Thyroid gland (tissue), 4 donors: ENCODE measurements at regions not wholly inside any gene's neighbourhood (a gene's known extent, or its start where the extent isn't known, plus 50 kb on each side); places are given as distances from the start of the nearest gene placed in this dataset.

Experiments used
- POLR2A ChIP-seq, 2 donors: fragments of 450-650 bp; IDR thresholded peaks; one replicate each; pipeline ENCODE4 v1.6.1; 2017; ENCODE audit warnings: antibody characterized with exemption in 2 of 2, mild to moderate bottlenecking in 2 of 2, moderate library complexity in 1 of 2
- TF ChIP-seq, protein P1 (sequence below), 6 experiments: fragments of 200-600 bp in 3 of 6; fragments of 450-650 bp in 3 of 6; sonication (generic) in 3 of 6; IDR thresholded peaks; one replicate each; pipeline ENCODE4 v1.5.1; 2016 to 2019; ENCODE audit warnings: antibody characterized with exemption in 6 of 6, mild to moderate bottlenecking in 2 of 6, inconsistent platforms in 1 of 6, moderate library complexity in 1 of 6

DNA sequence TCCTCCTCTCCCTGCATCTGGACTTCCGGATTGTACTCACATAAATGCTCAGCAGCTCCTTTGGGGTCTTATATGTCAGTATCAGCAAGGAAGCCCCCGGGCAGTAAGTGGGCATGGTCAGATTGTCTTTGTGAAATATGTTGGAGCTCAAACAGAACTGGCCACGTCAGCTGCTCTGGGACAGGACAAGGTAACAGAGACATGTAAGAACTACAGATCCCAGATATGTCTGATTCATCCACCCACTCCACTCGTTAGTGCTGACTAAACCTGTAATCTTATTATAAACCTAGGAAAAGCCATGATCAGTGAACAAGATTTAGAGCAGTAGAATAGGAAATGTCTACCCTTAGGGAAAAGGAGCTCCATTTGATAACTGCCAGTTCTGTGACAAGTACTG is 561.8 kb downstream of the CETN3 start:
- TF ChIP-seq, protein P1, sequence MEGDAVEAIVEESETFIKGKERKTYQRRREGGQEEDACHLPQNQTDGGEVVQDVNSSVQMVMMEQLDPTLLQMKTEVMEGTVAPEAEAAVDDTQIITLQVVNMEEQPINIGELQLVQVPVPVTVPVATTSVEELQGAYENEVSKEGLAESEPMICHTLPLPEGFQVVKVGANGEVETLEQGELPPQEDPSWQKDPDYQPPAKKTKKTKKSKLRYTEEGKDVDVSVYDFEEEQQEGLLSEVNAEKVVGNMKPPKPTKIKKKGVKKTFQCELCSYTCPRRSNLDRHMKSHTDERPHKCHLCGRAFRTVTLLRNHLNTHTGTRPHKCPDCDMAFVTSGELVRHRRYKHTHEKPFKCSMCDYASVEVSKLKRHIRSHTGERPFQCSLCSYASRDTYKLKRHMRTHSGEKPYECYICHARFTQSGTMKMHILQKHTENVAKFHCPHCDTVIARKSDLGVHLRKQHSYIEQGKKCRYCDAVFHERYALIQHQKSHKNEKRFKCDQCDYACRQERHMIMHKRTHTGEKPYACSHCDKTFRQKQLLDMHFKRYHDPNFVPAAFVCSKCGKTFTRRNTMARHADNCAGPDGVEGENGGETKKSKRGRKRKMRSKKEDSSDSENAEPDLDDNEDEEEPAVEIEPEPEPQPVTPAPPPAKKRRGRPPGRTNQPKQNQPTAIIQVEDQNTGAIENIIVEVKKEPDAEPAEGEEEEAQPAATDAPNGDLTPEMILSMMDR (IDR thresholded peaks at IDR 0.05), result no peak
- no peak for TF ChIP-seq POLR2A (IDR thresholded peaks at IDR 0.05)
